ENCODE measurements at regions not wholly inside any gene's neighbourhood (a gene's known extent, or its start where the extent isn't known, plus 50 kb on each side); places are given as distances from the start of the nearest gene placed in this dataset.

- no peak for TF ChIP-seq CTCF (IDR thresholded peaks at IDR 0.05; ENCODE audit: insufficient read depth, low read depth, low read length)
- no peak overlapping the region for H3K4me3 ChIP-seq (ENCODE audit: low read depth, low read length)
- DNase-seq (ENCODE audit: low read depth): no peak
Observed at GRCh38 chr14:87325741-87326140, 667.2 kb downstream of the GALC start.

GRCh38 chr14:87323191-87323590, 669.8 kb downstream of the GALC start:
- TF ChIP-seq CTCF (IDR thresholded peaks at IDR 0.05; ENCODE audit: insufficient read depth, low read depth, low read length): no peak
- DNase-seq (ENCODE audit: low read depth): no peak

GRCh38 chr14:87321548-87321947, 671.4 kb downstream of the GALC start:
- no peak overlapping the region for H3K4me3 ChIP-seq (ENCODE audit: low read depth, low read length)
- no peak for DNase-seq (ENCODE audit: low read depth)
- TF ChIP-seq CTCF (IDR thresholded peaks at IDR 0.05; ENCODE audit: insufficient read depth, low read depth, low read length): no peak

More at GRCh38 chr14:87323191-87323590, 669.8 kb downstream of the GALC start:
- H3K4me3 ChIP-seq (ENCODE audit: low read depth, low read length): no peak overlapping the region

- TF ChIP-seq CTCF (IDR thresholded peaks at IDR 0.05; ENCODE audit: insufficient read depth, low read depth, low read length): no peak
- no peak overlapping the region for H3K4me3 ChIP-seq (ENCODE audit: low read depth, low read length)
- no peak for DNase-seq (ENCODE audit: low read depth)
Observed at GRCh38 chr14:87312894-87313205, 680.1 kb downstream of the GALC start.

GRCh38 chr14:87312169-87312893, 680.7 kb downstream of the GALC start:
- DNase-seq (ENCODE audit: low read depth): no peak
- no peak for TF ChIP-seq CTCF (IDR thresholded peaks at IDR 0.05; ENCODE audit: insufficient read depth, low read depth, low read length)

GRCh38 chr14:87309557-87309956, 683.4 kb downstream of the GALC start:
- no peak for DNase-seq (ENCODE audit: low read depth)
- no peak for TF ChIP-seq CTCF (IDR thresholded peaks at IDR 0.05; ENCODE audit: insufficient read depth, low read depth, low read length)
- no peak overlapping the region for H3K4me3 ChIP-seq (ENCODE audit: low read depth, low read length)

More at GRCh38 chr14:87312169-87312893, 680.7 kb downstream of the GALC start:
- no peak overlapping the region for H3K4me3 ChIP-seq (ENCODE audit: low read depth, low read length)

All from fibroblast of villous mesenchyme (primary cell).